Testis (tissue), 2 donors: ENCODE measurements at regions not wholly inside any gene's neighbourhood (a gene's known extent, or its start where the extent isn't known, plus 50 kb on each side); places are given as distances from the start of the nearest gene placed in this dataset.

Source experiments
- CTCF ChIP-seq, 3 experiments: fragments of 450-650 bp in 2 of 3; fragments of 200-600 bp in 1 of 3; sonication (generic) in 1 of 3; IDR thresholded peaks; one replicate each; pipeline ENCODE4 v1.5.1; 2016 to 2019; ENCODE audit warnings: antibody characterized with exemption in 3 of 3, mild to moderate bottlenecking in 2 of 3, moderate library complexity in 1 of 3
- POLR2A ChIP-seq: fragments of 450-650 bp; IDR thresholded peaks from one replicate; pipeline ENCODE4 v1.6.1; 2017; ENCODE audit warnings: antibody characterized with exemption, mild to moderate bottlenecking, moderate library complexity

DNA sequence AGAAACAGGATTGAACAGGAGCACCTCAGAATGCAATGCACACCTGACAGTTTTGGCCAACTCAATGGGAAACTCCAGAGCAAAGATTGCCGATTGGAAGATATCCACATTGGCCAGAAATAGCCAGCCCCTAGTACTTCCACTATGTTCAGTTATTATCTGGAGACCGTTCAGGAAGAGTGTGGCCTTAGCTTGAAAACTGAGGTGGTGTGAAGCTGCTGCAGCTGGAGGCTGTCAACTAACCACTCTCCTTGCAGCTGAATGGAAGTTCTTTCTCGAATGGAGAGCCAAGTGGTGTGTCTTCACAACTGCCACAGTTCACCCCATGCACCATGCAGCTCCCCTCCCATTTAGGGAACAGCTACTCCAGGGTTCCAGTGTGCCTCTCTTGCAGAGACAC, 61.9 kb upstream of the DHX40 start:
- TF ChIP-seq POLR2A (no peak), CTCF (IDR thresholded peaks at IDR 0.05) (no peak)
